ENCODE measurements at regions not wholly inside any gene's neighbourhood (a gene's known extent, or its start where the extent isn't known, plus 50 kb on each side); places are given as distances from the start of the nearest gene placed in this dataset.

- no peak for FAIRE-seq
- H3K27ac ChIP-seq (ENCODE audit: extremely low read depth, low read depth, low read length), result no peak overlapping the region
- H3K4me2 ChIP-seq (ENCODE audit: insufficient read depth, low read length), result no peak overlapping the region
- ChIA-PET CTCF (ENCODE audit: low intra/inter-chr PET ratio) (no interaction called here), POLR2A (no interaction called here)
- H2AFZ ChIP-seq (ENCODE audit: low read depth, low read length), result no peak overlapping the region
- 7% methylated on average over 1 of the region's 1 CpG for WGBS (ENCODE audit: insufficient coverage, low coverage, missing lambda C conversion rate)
- intact Hi-C loops (cut with micrococcal nuclease) (no loop called here), in situ Hi-C loops (cut with MboI) (no loop called here)
- H3K79me2 ChIP-seq (ENCODE audit: control insufficient read depth, insufficient read depth, low read length), result no peaks in the 10 kb centered on the region
- DNase-seq (ENCODE audit: extremely low read depth in 1 of 4, low spot score in 3 of 4), result no peak
- no peak overlapping the region for H3K4me3 ChIP-seq
- H3K9ac ChIP-seq (ENCODE audit: insufficient read depth in 1 of 2, low read depth in 2 of 2, low read length in 2 of 2), result no peak overlapping the region
- peaks cover 2% of the 10 kb centered on the region; the same call in 1 of the 2 replicates for H3K9me3 ChIP-seq (replicated peaks; ENCODE audit: control insufficient read depth, insufficient read depth, low read depth, low read length)
- no peaks in the 10 kb centered on the region for H3K27me3 ChIP-seq (ENCODE audit: control insufficient read depth in 2 of 2, insufficient read depth in 2 of 2, low read length in 2 of 2)
- H3K36me3 ChIP-seq (ENCODE audit: control insufficient read depth, insufficient read depth, low read length), result no peaks in the 10 kb centered on the region
- no peaks in the 10 kb centered on the region for H4K20me1 ChIP-seq (replicated peaks; ENCODE audit: control insufficient read depth, insufficient read depth, low read length)
- H3K9me1 ChIP-seq (ENCODE audit: control insufficient read depth, insufficient read depth, low read length), result no peaks in the 10 kb centered on the region
- H3K4me1 ChIP-seq (replicated peaks in 1 of 2; ENCODE audit: control insufficient read depth in 2 of 2, insufficient read depth in 2 of 2, low read length in 2 of 2), result no peaks in the 10 kb centered on the region
- no peak for ATAC-seq
- BruUV-seq (replicated peaks), result no TSS peak
- no peak for TF ChIP-seq HMGN3 (IDR thresholded peaks at IDR 0.05; ENCODE audit: borderline replicate concordance, extremely low read depth, insufficient read length, low read depth, low read length)
- no peak for TF ChIP-seq MAFF (IDR thresholded peaks at IDR 0.05; ENCODE audit: low read length)
- TF ChIP-seq RBM25 (IDR thresholded peaks at IDR 0.05; ENCODE audit: low read depth, low read length, severe bottlenecking), result no peak
- TF ChIP-seq, protein P1, sequence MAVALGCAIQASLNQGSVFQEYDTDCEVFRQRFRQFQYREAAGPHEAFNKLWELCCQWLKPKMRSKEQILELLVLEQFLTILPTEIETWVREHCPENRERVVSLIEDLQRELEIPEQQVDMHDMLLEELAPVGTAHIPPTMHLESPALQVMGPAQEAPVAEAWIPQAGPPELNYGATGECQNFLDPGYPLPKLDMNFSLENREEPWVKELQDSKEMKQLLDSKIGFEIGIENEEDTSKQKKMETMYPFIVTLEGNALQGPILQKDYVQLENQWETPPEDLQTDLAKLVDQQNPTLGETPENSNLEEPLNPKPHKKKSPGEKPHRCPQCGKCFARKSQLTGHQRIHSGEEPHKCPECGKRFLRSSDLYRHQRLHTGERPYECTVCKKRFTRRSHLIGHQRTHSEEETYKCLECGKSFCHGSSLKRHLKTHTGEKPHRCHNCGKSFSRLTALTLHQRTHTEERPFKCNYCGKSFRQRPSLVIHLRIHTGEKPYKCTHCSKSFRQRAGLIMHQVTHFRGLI (CRISPR knock-in tag; IDR thresholded peaks at IDR 0.05), result no peak
- no peak for TF ChIP-seq SREBF2 (CRISPR knock-in tag; IDR thresholded peaks at IDR 0.05)
- no peak for TF ChIP-seq CREM (IDR thresholded peaks at IDR 0.05; ENCODE audit: low read depth)
- no peak for TF ChIP-seq ELF4 (CRISPR knock-in tag; IDR thresholded peaks at IDR 0.05)
- no peak for TF ChIP-seq ZNF140 (CRISPR knock-in tag; IDR thresholded peaks at IDR 0.05)
Observed at GRCh38 chr1:191176131-191176530, 698.5 kb upstream of the BRINP3 start.
